ENCODE measurements at regions not wholly inside any gene's neighbourhood (a gene's known extent, or its start where the extent isn't known, plus 50 kb on each side); places are given as distances from the start of the nearest gene placed in this dataset.

GRCh38 chr2:56102866-56103265 is 80.9 kb upstream of the CCDC85A start:
- Histone ChIP-seq H4K20me1 (no peaks in the 10 kb centered on the region), H3K36me3 (no peaks in the 10 kb centered on the region), H3K4me3 (no peak overlapping the region), H3K27ac (no peak overlapping the region), H3K9ac (no peak overlapping the region), H3K4me2 (no peak overlapping the region), H3K4me1 (no peaks in the 10 kb centered on the region), H3K27me3 (no peaks in the 10 kb centered on the region), H3K9me3 (replicated peaks in 1 of 11) (peaks cover 0 to 5% (median 0%) of the 10 kb centered on the region in 11 experiments; a peak in 2 of 22 replicates)
- no peak for TF ChIP-seq Cebpa-rat (IDR thresholded peaks at IDR 0.05)

DNA sequence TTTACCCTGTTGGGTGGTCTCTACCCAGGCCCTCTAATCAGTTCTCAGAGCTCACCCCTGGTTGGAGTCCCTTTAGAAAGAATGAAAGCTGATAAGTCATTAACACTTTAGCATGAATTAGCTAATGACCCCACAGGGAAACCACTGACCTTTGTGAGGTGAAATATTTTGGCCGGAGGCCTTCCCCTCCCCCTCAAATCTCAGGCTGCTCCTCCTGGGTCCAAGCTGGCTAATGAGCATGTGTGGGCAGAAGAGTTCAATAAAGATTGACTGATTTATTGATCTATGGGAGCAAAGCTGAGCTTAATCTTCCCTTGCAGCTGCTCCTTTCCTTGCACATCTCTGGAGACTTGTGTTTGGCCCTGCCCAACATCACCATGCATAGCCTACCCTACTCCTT is 78.8 kb upstream of the CCDC85A start:
- no peaks in the 10 kb centered on the region for H4K20me1 ChIP-seq
- no peak for TF ChIP-seq Cebpa-rat (IDR thresholded peaks at IDR 0.05)
- H3K4me2 ChIP-seq: no peak overlapping the region
- H3K9me3 ChIP-seq (replicated peaks in 1 of 11): peaks cover 0 to 5% (median 0%) of the 10 kb centered on the region in 11 experiments; a peak in 2 of 22 replicates
- no peaks in the 10 kb centered on the region for H3K4me1 ChIP-seq
- H3K4me3 ChIP-seq: no peak overlapping the region
- no peaks in the 10 kb centered on the region for H3K36me3 ChIP-seq
- no peaks in the 10 kb centered on the region for H3K27me3 ChIP-seq
- H3K27ac ChIP-seq: no peak overlapping the region
- no peak overlapping the region for H3K9ac ChIP-seq

- H3K4me3 ChIP-seq: no peak overlapping the region
- H3K9me3 ChIP-seq (replicated peaks in 1 of 11): peaks cover 0 to 5% (median 0%) of the 10 kb centered on the region in 11 experiments; a peak in 2 of 22 replicates
- H3K4me1 ChIP-seq: no peaks in the 10 kb centered on the region
- no peak for TF ChIP-seq Cebpa-rat (IDR thresholded peaks at IDR 0.05)
- no peak overlapping the region for H3K4me2 ChIP-seq
- H3K27me3 ChIP-seq: no peaks in the 10 kb centered on the region
- no peak overlapping the region for H3K27ac ChIP-seq
- H3K9ac ChIP-seq: no peak overlapping the region
- H3K36me3 ChIP-seq: no peaks in the 10 kb centered on the region
- H4K20me1 ChIP-seq: no peaks in the 10 kb centered on the region
Observed at GRCh38 chr2:56107502-56108220, 76.1 kb upstream of the CCDC85A start.

GRCh38 chr2:56108806-56109205 is 75.0 kb upstream of the CCDC85A start:
- Histone ChIP-seq H3K9me3 (replicated peaks in 1 of 11) (peaks cover 0 to 5% (median 0%) of the 10 kb centered on the region in 11 experiments; a peak in 2 of 22 replicates), H3K9ac (no peak overlapping the region), H3K36me3 (no peaks in the 10 kb centered on the region), H3K27me3 (no peaks in the 10 kb centered on the region), H3K4me2 (no peak overlapping the region), H4K20me1 (no peaks in the 10 kb centered on the region), H3K27ac (no peak overlapping the region), H3K4me1 (no peaks in the 10 kb centered on the region), H3K4me3 (no peak overlapping the region)
- no peak for TF ChIP-seq Cebpa-rat (IDR thresholded peaks at IDR 0.05)

DNA sequence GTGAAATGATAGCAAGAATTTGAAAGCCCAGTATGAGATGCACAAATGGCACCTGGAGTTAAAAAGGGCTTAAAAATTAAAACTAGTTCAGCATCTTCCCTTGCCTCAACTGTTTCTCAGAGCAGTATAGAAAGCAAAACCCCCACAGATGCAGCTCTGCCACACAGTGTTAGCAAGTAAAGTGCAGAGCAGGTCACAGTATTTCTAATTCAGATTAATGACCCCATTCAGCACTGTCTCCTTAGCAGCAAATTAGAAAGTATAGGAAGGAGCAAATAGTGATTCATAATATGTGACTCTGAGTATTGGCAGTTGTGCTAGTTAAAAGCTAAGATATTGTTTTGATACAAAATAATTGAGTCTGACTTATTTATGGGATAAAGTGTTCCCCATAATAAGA is 73.8 kb upstream of the CCDC85A start:
- no peaks in the 10 kb centered on the region for H3K27me3 ChIP-seq
- H3K4me3 ChIP-seq: no peak overlapping the region
- no peaks in the 10 kb centered on the region for H4K20me1 ChIP-seq
- no peaks in the 10 kb centered on the region for H3K36me3 ChIP-seq
- peaks cover 0 to 5% (median 0%) of the 10 kb centered on the region in 11 experiments; a peak in 2 of 22 replicates for H3K9me3 ChIP-seq (replicated peaks in 1 of 11)
- no peak overlapping the region for H3K27ac ChIP-seq
- no peaks in the 10 kb centered on the region for H3K4me1 ChIP-seq
- H3K4me2 ChIP-seq: no peak overlapping the region
- no peak overlapping the region for H3K9ac ChIP-seq
- TF ChIP-seq Cebpa-rat (IDR thresholded peaks at IDR 0.05): no peak

DNA sequence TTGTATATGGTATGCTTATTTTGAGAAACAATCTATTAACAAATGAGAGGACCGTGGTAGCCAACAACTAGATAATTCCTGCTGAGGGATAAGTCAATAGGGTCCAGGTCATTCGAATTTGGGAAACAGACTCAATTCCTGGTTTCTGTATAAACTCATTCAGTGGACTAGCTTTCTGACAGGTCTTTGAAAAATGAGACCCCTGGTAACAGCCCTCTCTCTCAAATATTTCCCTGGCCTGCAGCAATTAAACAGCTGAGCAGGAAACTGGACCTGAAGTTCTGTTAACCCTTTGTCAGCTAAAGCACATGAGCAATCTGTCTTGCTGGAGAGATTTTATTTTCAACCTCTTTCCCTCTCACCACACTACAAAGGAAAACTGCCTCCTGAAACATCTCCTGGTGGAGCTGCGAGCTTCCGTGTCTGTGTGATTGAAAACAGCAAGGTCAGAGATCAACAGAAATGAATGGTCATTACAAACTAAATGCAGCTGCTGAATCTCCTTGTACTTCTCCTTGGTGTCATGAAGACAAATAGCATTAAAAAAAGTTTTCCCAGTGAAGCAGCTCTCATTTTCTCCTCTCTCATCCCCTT is 70.3 kb upstream of the CCDC85A start:
- Histone ChIP-seq H3K4me3 (no peak overlapping the region), H3K9me3 (replicated peaks in 1 of 11) (no peaks in the 10 kb centered on the region), H3K36me3 (no peaks in the 10 kb centered on the region), H3K27ac (no peak overlapping the region), H3K4me2 (no peak overlapping the region), H3K9ac (no peak overlapping the region), H3K4me1 (no peaks in the 10 kb centered on the region), H4K20me1 (no peaks in the 10 kb centered on the region), H3K27me3 (no peaks in the 10 kb centered on the region)
- TF ChIP-seq Cebpa-rat (IDR thresholded peaks at IDR 0.05): no peak

GRCh38 chr2:56117764-56118163 is 66.0 kb upstream of the CCDC85A start:
- TF ChIP-seq Cebpa-rat (IDR thresholded peaks at IDR 0.05): no peak
- Histone ChIP-seq H3K9me3 (replicated peaks in 1 of 11) (no peaks in the 10 kb centered on the region; a peak in 1 of 22 replicates), H3K4me3 (no peak overlapping the region), H3K4me1 (no peaks in the 10 kb centered on the region), H3K4me2 (no peak overlapping the region), H3K27me3 (no peaks in the 10 kb centered on the region), H3K36me3 (no peaks in the 10 kb centered on the region), H4K20me1 (no peaks in the 10 kb centered on the region), H3K27ac (no peak overlapping the region), H3K9ac (no peak overlapping the region)

DNA sequence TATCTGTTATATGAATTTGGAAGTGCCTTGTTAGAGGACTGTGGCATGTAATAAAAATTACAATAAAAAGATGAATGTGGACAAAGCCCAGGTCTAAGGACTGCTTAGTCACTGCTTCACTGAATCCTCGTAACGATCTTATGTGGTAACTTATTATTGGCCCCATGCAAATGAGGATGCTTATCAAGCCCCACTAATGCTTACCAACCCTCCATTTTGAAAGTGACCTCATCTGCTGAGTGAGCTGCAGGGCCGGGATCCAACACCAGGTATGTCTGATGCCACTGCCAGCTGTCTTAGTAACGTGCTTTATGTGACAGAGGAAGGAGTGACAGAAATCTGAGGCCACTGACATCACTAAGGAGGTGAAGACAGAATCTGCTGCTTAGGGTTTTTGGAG is 65.3 kb upstream of the CCDC85A start:
- TF ChIP-seq Cebpa-rat (IDR thresholded peaks at IDR 0.05): no peak
- Histone ChIP-seq H3K4me2 (no peak overlapping the region), H3K4me1 (no peaks in the 10 kb centered on the region), H3K27me3 (no peaks in the 10 kb centered on the region), H3K9ac (no peak overlapping the region), H3K9me3 (replicated peaks in 1 of 11) (no peaks in the 10 kb centered on the region; a peak in 1 of 22 replicates), H3K27ac (no peak overlapping the region), H3K36me3 (no peaks in the 10 kb centered on the region), H3K4me3 (no peak overlapping the region), H4K20me1 (no peaks in the 10 kb centered on the region)

- Histone ChIP-seq H3K9me3 (replicated peaks in 1 of 11) (no peaks in the 10 kb centered on the region; a peak in 1 of 22 replicates), H3K4me3 (no peak overlapping the region), H4K20me1 (no peaks in the 10 kb centered on the region), H3K9ac (no peak overlapping the region), H3K27ac (no peak overlapping the region), H3K36me3 (no peaks in the 10 kb centered on the region), H3K27me3 (no peaks in the 10 kb centered on the region), H3K4me2 (no peak overlapping the region), H3K4me1 (no peaks in the 10 kb centered on the region)
- TF ChIP-seq Cebpa-rat (IDR thresholded peaks at IDR 0.05): no peak
Observed at GRCh38 chr2:56121995-56122394, 61.8 kb upstream of the CCDC85A start.

GRCh38 chr2:56123538-56123937 is 60.3 kb upstream of the CCDC85A start:
- H3K4me2 ChIP-seq: no peak overlapping the region
- no peaks in the 10 kb centered on the region for H3K36me3 ChIP-seq
- no peaks in the 10 kb centered on the region for H3K4me1 ChIP-seq
- H4K20me1 ChIP-seq: no peaks in the 10 kb centered on the region
- no peak for TF ChIP-seq Cebpa-rat (IDR thresholded peaks at IDR 0.05)
- no peak overlapping the region for H3K4me3 ChIP-seq
- H3K27me3 ChIP-seq: no peaks in the 10 kb centered on the region
- H3K27ac ChIP-seq: no peak overlapping the region
- no peaks in the 10 kb centered on the region; a peak in 1 of 22 replicates for H3K9me3 ChIP-seq (replicated peaks in 1 of 11)
- H3K9ac ChIP-seq: no peak overlapping the region
